Central memory CD8-positive, alpha-beta T cell (primary cell): ENCODE measurements at regions not wholly inside any gene's neighbourhood (a gene's known extent, or its start where the extent isn't known, plus 50 kb on each side); places are given as distances from the start of the nearest gene placed in this dataset.
"Not testable (repeated sequence)": the region's sequence is repeated elsewhere in the genome, so short reads cannot be mapped to it uniquely, and the experiment has no call there.

Experiments
- ATAC-seq: fragments of 150-1000 bp; cut with Tn5 transposase; replicated peaks from 2 replicates; pipeline ENCODE4 v1.10.0; 2022; ENCODE audit warnings: mild to moderate bottlenecking, moderate FRiP score, moderate number of reproducible peaks; ENCODE audit not compliant: poor library complexity, severe bottlenecking; ENCODE audit errors: extremely low read depth
- DNase-seq, 2 donors: peaks; one replicate each; pipeline ENCODE4 v3.0.0; 2021; ENCODE audit warnings: low spot score in 2 of 2
- H3K27ac Mint-ChIP-seq: one replicate; pipeline ENCODE4 v1.8.0; 2022; ENCODE audit warnings: low read depth, mild to moderate bottlenecking, moderate library complexity, mixed read lengths
- H3K27me3 Mint-ChIP-seq: one replicate; pipeline ENCODE4 v1.8.0; 2022; ENCODE audit warnings: mixed read lengths
- H3K36me3 Mint-ChIP-seq: one replicate; pipeline ENCODE4 v1.8.0; 2022; ENCODE audit warnings: mild to moderate bottlenecking, moderate library complexity, mixed read lengths; ENCODE audit not compliant: insufficient read depth
- H3K4me1 Mint-ChIP-seq: one replicate; pipeline ENCODE4 v1.8.0; 2022; ENCODE audit warnings: mixed read lengths
- H3K4me3 Mint-ChIP-seq: one replicate; pipeline ENCODE4 v1.8.0; 2022; ENCODE audit warnings: mild to moderate bottlenecking, moderate library complexity, mixed read lengths
- H3K9me3 Mint-ChIP-seq: one replicate; pipeline ENCODE4 v1.8.0; 2022; ENCODE audit warnings: mixed read lengths

DNA sequence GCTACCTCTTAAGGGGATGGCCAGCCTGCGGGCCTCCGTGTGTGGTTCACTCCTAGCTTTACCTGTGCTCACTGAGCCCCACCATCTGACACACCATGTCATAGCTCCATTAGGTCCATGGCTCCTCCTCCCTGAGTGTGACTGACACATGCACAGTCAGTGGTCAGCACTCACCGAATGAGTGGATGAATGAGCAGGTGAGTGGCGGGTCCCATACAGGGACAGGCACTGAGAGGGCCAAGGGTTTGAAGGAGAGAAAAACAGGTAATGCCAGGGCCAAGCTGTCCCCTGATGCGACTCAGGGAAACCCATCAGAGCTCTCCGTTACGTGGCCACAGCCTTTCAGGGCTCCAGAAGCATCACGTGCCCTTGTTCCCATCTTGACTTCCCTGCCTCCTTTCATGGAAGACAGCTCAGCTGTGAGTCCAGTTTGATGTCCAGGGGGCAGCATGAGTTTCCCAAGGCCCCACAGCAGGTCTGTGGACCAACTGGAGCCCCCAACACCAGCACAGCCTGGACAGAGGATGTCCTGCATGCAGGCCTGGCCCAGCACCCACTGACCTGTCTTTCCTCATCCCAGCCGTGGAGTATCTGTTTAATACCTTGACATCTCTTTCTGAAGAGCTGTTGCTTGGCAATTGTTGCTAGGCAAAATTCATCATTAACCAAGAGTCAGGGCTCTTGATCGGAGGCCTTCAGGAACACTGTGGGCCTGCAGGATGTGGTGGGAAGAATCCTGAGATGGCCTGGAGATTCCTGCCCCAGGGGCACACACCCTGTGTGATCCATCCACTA lies 84.4 kb downstream of the PLXNA1 start:
- H3K27me3 Mint-ChIP-seq = peaks cover 89% of the 10 kb centered on the region
- ATAC-seq = no peak
- no peak overlapping the region for H3K4me3 Mint-ChIP-seq

DNA sequence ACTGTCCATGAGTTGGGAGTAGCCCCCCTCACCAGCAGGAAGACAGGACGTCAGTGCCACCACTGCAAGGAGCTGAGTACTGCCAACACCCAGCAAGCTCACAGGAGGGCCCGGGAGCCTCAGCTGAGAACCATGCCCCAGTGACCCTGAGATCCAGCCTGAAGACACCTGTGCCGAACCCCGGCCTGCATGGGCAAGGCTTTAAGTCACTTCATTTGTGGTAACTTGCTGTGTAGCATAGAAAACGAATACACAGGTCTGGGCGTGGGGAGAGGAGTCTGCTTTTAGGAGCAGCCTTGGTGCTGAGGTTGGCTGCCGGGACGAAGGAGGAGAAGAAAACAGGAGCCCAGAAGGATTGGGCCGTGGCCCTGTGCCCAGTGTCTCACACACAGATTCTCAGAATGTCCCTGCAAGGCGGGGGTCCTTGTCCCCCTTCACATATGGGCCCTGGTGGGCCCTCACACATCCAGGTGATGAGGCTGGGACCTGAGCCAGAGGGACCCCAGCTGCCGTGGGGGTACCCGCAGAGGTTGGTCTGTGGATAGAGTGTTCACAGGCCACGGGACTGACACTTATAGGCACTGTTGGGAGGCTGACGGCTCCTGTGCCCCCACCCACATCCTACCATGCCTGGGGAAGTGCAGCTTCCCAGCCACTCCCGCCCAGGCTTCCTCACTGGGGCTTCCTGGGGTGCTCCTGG lies 85.3 kb downstream of the PLXNA1 start:
- no peak for DNase-seq
- no peaks in the 10 kb centered on the region for H3K9me3 Mint-ChIP-seq
- peaks cover 84% of the 10 kb centered on the region for H3K27me3 Mint-ChIP-seq
- no peak for ATAC-seq
- no peak overlapping the region for H3K27ac Mint-ChIP-seq
- H3K4me1 Mint-ChIP-seq = no peaks in the 10 kb centered on the region
- no peaks in the 10 kb centered on the region for H3K36me3 Mint-ChIP-seq
- H3K4me3 Mint-ChIP-seq = no peak overlapping the region

More for the DNA sequence above, 84.4 kb downstream of the PLXNA1 start:
- Mint-ChIP-seq H3K36me3 (no peaks in the 10 kb centered on the region), H3K9me3 (no peaks in the 10 kb centered on the region), H3K27ac (no peak overlapping the region), H3K4me1 (no peaks in the 10 kb centered on the region)
- DNase-seq = no peak

GRCh38 chr3:127068871-127069270 lies 86.0 kb downstream of the PLXNA1 start:
- Mint-ChIP-seq H3K9me3 (no peaks in the 10 kb centered on the region), H3K36me3 (peaks cover under 1% of the 10 kb centered on the region), H3K27ac (no peak overlapping the region), H3K4me3 (no peak overlapping the region), H3K4me1 (no peaks in the 10 kb centered on the region), H3K27me3 (peaks cover 77% of the 10 kb centered on the region)
- DNase-seq = no peak
- no peak for ATAC-seq

DNA sequence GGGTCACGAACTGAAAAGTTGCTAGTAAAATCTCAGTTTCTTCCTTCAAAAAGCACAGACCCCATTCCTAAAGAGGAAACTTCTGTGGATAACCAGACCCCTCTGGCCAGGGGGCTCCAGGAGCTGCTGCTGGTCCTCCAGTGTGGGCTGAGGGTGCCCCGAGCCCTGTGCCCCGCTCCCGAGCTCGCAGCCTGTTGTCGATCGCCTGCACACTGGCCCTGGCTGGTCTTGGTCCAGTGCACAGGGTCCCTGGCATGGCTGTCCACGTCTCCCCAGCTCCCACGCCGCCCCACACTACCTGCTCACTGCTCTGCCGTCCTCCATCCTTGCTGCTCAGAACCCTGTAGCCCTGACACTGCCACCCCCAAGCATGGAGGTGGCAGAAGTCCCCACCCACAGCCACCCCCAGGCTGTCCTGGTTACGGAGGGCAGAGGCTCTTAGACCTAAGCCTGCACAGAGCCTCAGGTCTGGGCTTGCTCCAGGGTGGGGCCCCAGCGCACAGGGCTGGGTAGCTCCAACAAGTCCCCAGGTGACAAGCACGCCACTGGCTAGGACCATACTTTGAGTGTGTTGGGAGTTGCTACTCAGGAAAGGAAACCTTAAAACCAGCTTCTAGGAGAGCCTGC lies 87.0 kb downstream of the PLXNA1 start:
- peaks cover 4% of the 10 kb centered on the region for H3K36me3 Mint-ChIP-seq
- ATAC-seq = no peak
- no peak overlapping the region for H3K27ac Mint-ChIP-seq
- no peak overlapping the region for H3K4me3 Mint-ChIP-seq
- no peak for DNase-seq
- peaks cover 2% of the 10 kb centered on the region for H3K4me1 Mint-ChIP-seq
- H3K27me3 Mint-ChIP-seq = peaks cover 67% of the 10 kb centered on the region
- no peaks in the 10 kb centered on the region for H3K9me3 Mint-ChIP-seq

GRCh38 chr3:127070776-127071175 lies 87.9 kb downstream of the PLXNA1 start:
- H3K27me3 Mint-ChIP-seq = peaks cover 58% of the 10 kb centered on the region
- no peak overlapping the region for H3K27ac Mint-ChIP-seq
- H3K4me3 Mint-ChIP-seq = no peak overlapping the region

GRCh38 chr3:127071597-127072001 lies 88.7 kb downstream of the PLXNA1 start:
- ATAC-seq (no peak), DNase-seq (no peak)
- Mint-ChIP-seq H3K9me3 (no peaks in the 10 kb centered on the region), H3K36me3 (peaks cover 4% of the 10 kb centered on the region), H3K27ac (no peak overlapping the region), H3K27me3 (peaks cover 50% of the 10 kb centered on the region), H3K4me3 (no peak overlapping the region), H3K4me1 (peaks cover 7% of the 10 kb centered on the region)

More at GRCh38 chr3:127070776-127071175, 87.9 kb downstream of the PLXNA1 start:
- H3K36me3 Mint-ChIP-seq = peaks cover 4% of the 10 kb centered on the region
- ATAC-seq (no peak), DNase-seq (no peak)
- peaks cover 7% of the 10 kb centered on the region for H3K4me1 Mint-ChIP-seq
- H3K9me3 Mint-ChIP-seq = no peaks in the 10 kb centered on the region

GRCh38 chr3:127072221-127072771 lies 89.4 kb downstream of the PLXNA1 start:
- peaks cover 7% of the 10 kb centered on the region for H3K4me1 Mint-ChIP-seq
- H3K9me3 Mint-ChIP-seq = no peaks in the 10 kb centered on the region
- no peak for DNase-seq
- no peak overlapping the region for H3K27ac Mint-ChIP-seq
- H3K4me3 Mint-ChIP-seq = no peak overlapping the region
- peaks cover 4% of the 10 kb centered on the region for H3K36me3 Mint-ChIP-seq
- no peak for ATAC-seq
- H3K27me3 Mint-ChIP-seq = peaks cover 43% of the 10 kb centered on the region

- H3K9me3 Mint-ChIP-seq = no peaks in the 10 kb centered on the region
- H3K27ac Mint-ChIP-seq = no peak overlapping the region
- DNase-seq = no peak
- peaks cover 7% of the 10 kb centered on the region for H3K4me1 Mint-ChIP-seq
- no peak overlapping the region for H3K4me3 Mint-ChIP-seq
- ATAC-seq = no peak
- peaks cover 4% of the 10 kb centered on the region for H3K36me3 Mint-ChIP-seq
- peaks cover 34% of the 10 kb centered on the region for H3K27me3 Mint-ChIP-seq
Measured at GRCh38 chr3:127072971-127073783, 90.3 kb downstream of the PLXNA1 start.

GRCh38 chr3:127073941-127074820 lies 91.3 kb downstream of the PLXNA1 start:
- Mint-ChIP-seq H3K27me3 (peaks cover 24% of the 10 kb centered on the region), H3K4me3 (no peak overlapping the region), H3K9me3 (no peaks in the 10 kb centered on the region), H3K4me1 (peaks cover 7% of the 10 kb centered on the region), H3K36me3 (peaks cover 4% of the 10 kb centered on the region), H3K27ac (no peak overlapping the region)
- DNase-seq = no peak
- no peak for ATAC-seq

GRCh38 chr3:127074900-127075360 lies 92.0 kb downstream of the PLXNA1 start:
- ATAC-seq (peak; percentile 14), DNase-seq (no peak)
- Mint-ChIP-seq H3K27me3 (peaks cover 17% of the 10 kb centered on the region), H3K36me3 (peaks cover 4% of the 10 kb centered on the region), H3K27ac (no peak overlapping the region), H3K9me3 (no peaks in the 10 kb centered on the region), H3K4me1 (peaks cover 7% of the 10 kb centered on the region), H3K4me3 (no peak overlapping the region)

DNA sequence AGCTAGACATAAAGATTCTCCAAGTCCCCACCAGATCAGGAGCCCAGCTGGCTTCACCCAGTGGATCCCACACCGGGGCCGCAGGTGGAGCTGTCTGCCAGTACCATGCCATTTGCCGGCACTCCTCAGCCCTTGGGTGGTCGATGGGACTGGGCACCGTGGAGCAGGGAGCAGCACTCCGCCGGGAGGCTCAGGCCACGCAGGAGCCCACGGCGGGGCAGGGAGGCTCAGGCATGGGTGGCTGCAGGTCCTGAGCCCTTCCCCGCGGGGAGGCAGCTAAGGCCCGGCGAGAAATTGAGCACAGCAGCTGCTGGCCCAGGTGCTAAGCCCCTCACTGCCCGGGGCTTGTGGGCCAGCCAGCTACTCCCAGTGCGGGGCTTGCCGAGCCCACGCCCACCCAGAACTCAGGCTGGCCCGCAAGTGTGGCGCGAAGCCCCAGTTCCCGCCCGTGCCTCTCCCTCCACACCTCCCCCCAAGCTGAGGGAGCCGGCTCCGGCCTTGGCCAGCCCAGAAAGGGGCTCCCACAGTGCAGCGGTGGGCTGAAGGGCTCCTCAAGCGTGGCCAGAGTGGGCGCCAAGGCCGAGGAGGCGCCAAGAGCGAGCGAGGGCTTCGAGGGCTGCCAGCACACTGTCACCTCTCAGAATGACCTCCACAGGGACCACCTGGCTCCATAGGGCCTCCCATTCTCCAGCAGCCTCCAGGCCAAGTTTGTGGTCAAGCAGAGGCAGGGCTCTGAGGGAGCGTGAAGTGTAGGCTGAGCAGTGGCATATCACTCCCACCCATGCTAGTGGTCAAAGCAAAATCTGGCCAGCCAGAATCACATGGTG lies 93.5 kb downstream of the PLXNA1 start:
- H3K4me1 Mint-ChIP-seq, ATAC-seq, H3K27me3 Mint-ChIP-seq, DNase-seq, H3K27ac Mint-ChIP-seq, H3K36me3 Mint-ChIP-seq, H3K9me3 Mint-ChIP-seq, H3K4me3 Mint-ChIP-seq: not testable (repeated sequence)
